ENCODE measurements at regions not wholly inside any gene's neighbourhood (a gene's known extent, or its start where the extent isn't known, plus 50 kb on each side); places are given as distances from the start of the nearest gene placed in this dataset.

GRCh38 chr5:8954801-8955200 is 591.1 kb downstream of the SEMA5A start:
- no peak overlapping the region for H3K9ac ChIP-seq (ENCODE audit: low read depth, low read length)
- no peaks in the 10 kb centered on the region for H3K27me3 ChIP-seq (ENCODE audit: control insufficient read depth, insufficient read depth, low read length)
- no peaks in the 10 kb centered on the region for H3K36me3 ChIP-seq (ENCODE audit: control insufficient read depth, insufficient read depth, low read length)
- H3K4me1 ChIP-seq (ENCODE audit: control insufficient read depth, insufficient read depth, low read length), result no peaks in the 10 kb centered on the region
- H3K9me3 ChIP-seq (ENCODE audit: control insufficient read depth, insufficient read depth, low read length), result no peaks in the 10 kb centered on the region
- no peak overlapping the region for H3K4me3 ChIP-seq (ENCODE audit: low read depth, low read length)

GRCh38 chr5:8956659-8957058 is 589.2 kb downstream of the SEMA5A start:
- Histone ChIP-seq H3K27me3 (ENCODE audit: control insufficient read depth, insufficient read depth, low read length) (no peaks in the 10 kb centered on the region), H3K4me3 (ENCODE audit: low read depth, low read length) (no peak overlapping the region), H3K9me3 (ENCODE audit: control insufficient read depth, insufficient read depth, low read length) (no peaks in the 10 kb centered on the region), H3K4me1 (ENCODE audit: control insufficient read depth, insufficient read depth, low read length) (no peaks in the 10 kb centered on the region), H3K9ac (ENCODE audit: low read depth, low read length) (no peak overlapping the region), H3K36me3 (ENCODE audit: control insufficient read depth, insufficient read depth, low read length) (no peaks in the 10 kb centered on the region)

- H3K27me3 ChIP-seq (ENCODE audit: control insufficient read depth, insufficient read depth, low read length), result no peaks in the 10 kb centered on the region
- no peak overlapping the region for H3K9ac ChIP-seq (ENCODE audit: low read depth, low read length)
- no peaks in the 10 kb centered on the region for H3K4me1 ChIP-seq (ENCODE audit: control insufficient read depth, insufficient read depth, low read length)
- no peak overlapping the region for H3K4me3 ChIP-seq (ENCODE audit: low read depth, low read length)
- H3K36me3 ChIP-seq (ENCODE audit: control insufficient read depth, insufficient read depth, low read length), result no peaks in the 10 kb centered on the region
- no peaks in the 10 kb centered on the region for H3K9me3 ChIP-seq (ENCODE audit: control insufficient read depth, insufficient read depth, low read length)
Observed at GRCh38 chr5:8958602-8959001, 587.3 kb downstream of the SEMA5A start.

- Histone ChIP-seq H3K4me3 (ENCODE audit: low read depth, low read length) (no peak overlapping the region), H3K27me3 (ENCODE audit: control insufficient read depth, insufficient read depth, low read length) (no peaks in the 10 kb centered on the region), H3K9me3 (ENCODE audit: control insufficient read depth, insufficient read depth, low read length) (no peaks in the 10 kb centered on the region), H3K36me3 (ENCODE audit: control insufficient read depth, insufficient read depth, low read length) (no peaks in the 10 kb centered on the region), H3K9ac (ENCODE audit: low read depth, low read length) (no peak overlapping the region), H3K4me1 (ENCODE audit: control insufficient read depth, insufficient read depth, low read length) (no peaks in the 10 kb centered on the region)
Observed at GRCh38 chr5:8961219-8961618, 584.7 kb downstream of the SEMA5A start.

- no peaks in the 10 kb centered on the region for H3K4me1 ChIP-seq (ENCODE audit: control insufficient read depth, insufficient read depth, low read length)
- H3K27me3 ChIP-seq (ENCODE audit: control insufficient read depth, insufficient read depth, low read length), result no peaks in the 10 kb centered on the region
- H3K36me3 ChIP-seq (ENCODE audit: control insufficient read depth, insufficient read depth, low read length), result no peaks in the 10 kb centered on the region
- no peak overlapping the region for H3K9ac ChIP-seq (ENCODE audit: low read depth, low read length)
- H3K4me3 ChIP-seq (ENCODE audit: low read depth, low read length), result no peak overlapping the region
- H3K9me3 ChIP-seq (ENCODE audit: control insufficient read depth, insufficient read depth, low read length), result no peaks in the 10 kb centered on the region
Observed at GRCh38 chr5:8961956-8962355, 583.9 kb downstream of the SEMA5A start.

- H3K9me3 ChIP-seq (ENCODE audit: control insufficient read depth, insufficient read depth, low read length), result no peaks in the 10 kb centered on the region
- no peaks in the 10 kb centered on the region for H3K36me3 ChIP-seq (ENCODE audit: control insufficient read depth, insufficient read depth, low read length)
- no peaks in the 10 kb centered on the region for H3K4me1 ChIP-seq (ENCODE audit: control insufficient read depth, insufficient read depth, low read length)
- no peak overlapping the region for H3K9ac ChIP-seq (ENCODE audit: low read depth, low read length)
- H3K27me3 ChIP-seq (ENCODE audit: control insufficient read depth, insufficient read depth, low read length), result no peaks in the 10 kb centered on the region
- H3K4me3 ChIP-seq (ENCODE audit: low read depth, low read length), result no peak overlapping the region
Observed at GRCh38 chr5:8981016-8981415, 564.9 kb downstream of the SEMA5A start.

GRCh38 chr5:8981496-8981895 is 564.4 kb downstream of the SEMA5A start:
- Histone ChIP-seq H3K36me3 (ENCODE audit: control insufficient read depth, insufficient read depth, low read length) (no peaks in the 10 kb centered on the region), H3K4me1 (ENCODE audit: control insufficient read depth, insufficient read depth, low read length) (no peaks in the 10 kb centered on the region), H3K9ac (ENCODE audit: low read depth, low read length) (no peak overlapping the region), H3K9me3 (ENCODE audit: control insufficient read depth, insufficient read depth, low read length) (no peaks in the 10 kb centered on the region), H3K4me3 (ENCODE audit: low read depth, low read length) (no peak overlapping the region), H3K27me3 (ENCODE audit: control insufficient read depth, insufficient read depth, low read length) (no peaks in the 10 kb centered on the region)

- Histone ChIP-seq H3K27me3 (ENCODE audit: control insufficient read depth, insufficient read depth, low read length) (no peaks in the 10 kb centered on the region), H3K9me3 (ENCODE audit: control insufficient read depth, insufficient read depth, low read length) (no peaks in the 10 kb centered on the region), H3K36me3 (ENCODE audit: control insufficient read depth, insufficient read depth, low read length) (no peaks in the 10 kb centered on the region), H3K4me1 (ENCODE audit: control insufficient read depth, insufficient read depth, low read length) (no peaks in the 10 kb centered on the region), H3K4me3 (ENCODE audit: low read depth, low read length) (no peak overlapping the region), H3K9ac (ENCODE audit: low read depth, low read length) (no peak overlapping the region)
Observed at GRCh38 chr5:8984386-8984785, 561.5 kb downstream of the SEMA5A start.
